ENCODE measurements at regions not wholly inside any gene's neighbourhood (a gene's known extent, or its start where the extent isn't known, plus 50 kb on each side); places are given as distances from the start of the nearest gene placed in this dataset.

GRCh38 chrX:103155201-103155600 lies 59.7 kb upstream of the BEX4 start (continued):
- TF ChIP-seq ZNF462 (CRISPR knock-in tag; IDR thresholded peaks at IDR 0.05) (no peak), NANOG (IDR thresholded peaks at IDR 0.05; ENCODE audit: borderline replicate concordance) (no peak), ZNF331 (CRISPR knock-in tag; IDR thresholded peaks at IDR 0.05; ENCODE audit: low read depth) (no peak), STAT1 (IDR thresholded peaks at IDR 0.05; ENCODE audit: unreplicated experiment) (no peak), EZH2phosphoT487 (IDR thresholded peaks at IDR 0.05; ENCODE audit: unreplicated experiment) (no peak), JUNB (IDR thresholded peaks at IDR 0.05; ENCODE audit: unreplicated experiment) (no peak)

- H2AFZ ChIP-seq = no peak overlapping the region
- Mint-ChIP-seq H3K4me3 (no peak overlapping the region), H3K27ac (no peak overlapping the region), H3K4me1 (peaks cover 12% of the 10 kb centered on the region; the same call in 2 of the 3 replicates), H3K36me3 (ENCODE audit: low read depth) (no peaks in the 10 kb centered on the region), H3K9me3 (no peaks in the 10 kb centered on the region), H3K27me3 (ENCODE audit: insufficient read depth, low read depth, poor library complexity) (peaks cover 3% of the 10 kb centered on the region)
- ATAC-seq (no peak), DNase-seq (ENCODE audit: low spot score) (no peak)
- H3K4me1 ChIP-seq (ENCODE audit: insufficient read depth) = no peaks in the 10 kb centered on the region; the same call in 1 of the 2 replicates
- no peaks in the 10 kb centered on the region for H4K20me1 ChIP-seq (replicated peaks; ENCODE audit: insufficient read depth)
- no peaks in the 10 kb centered on the region for H3K79me2 ChIP-seq (replicated peaks; ENCODE audit: insufficient read depth)
- no peak overlapping the region for H3K27ac ChIP-seq (ENCODE audit: low read depth)
- no peaks in the 10 kb centered on the region for H3K9me2 ChIP-seq (ENCODE audit: insufficient read depth)
- no peaks in the 10 kb centered on the region for H3F3A ChIP-seq (replicated peaks; ENCODE audit: low read depth)
- H3K4me2 ChIP-seq = no peak overlapping the region
- no peaks in the 10 kb centered on the region for H3K27me3 ChIP-seq (ENCODE audit: insufficient read depth)
- no peaks in the 10 kb centered on the region for H3K36me3 ChIP-seq (ENCODE audit: insufficient read depth)
- H3K4me3 ChIP-seq = no peak overlapping the region
- TF ChIP-seq ZNF114 (CRISPR knock-in tag; IDR thresholded peaks at IDR 0.05) = no peak
- TF ChIP-seq JUNB (IDR thresholded peaks at IDR 0.05; ENCODE audit: unreplicated experiment) = no peak
- no peak for TF ChIP-seq POLR2AphosphoS5 (IDR thresholded peaks at IDR 0.05; ENCODE audit: low read depth)
- TF ChIP-seq CTCF (conservative IDR thresholded peaks at IDR 0.05; ENCODE audit: low read depth in 2 of 2) = no peak
- TF ChIP-seq STAT1 (IDR thresholded peaks at IDR 0.05; ENCODE audit: unreplicated experiment) = no peak
- no peak for TF ChIP-seq ZNF331 (CRISPR knock-in tag; IDR thresholded peaks at IDR 0.05; ENCODE audit: low read depth)
- no peak for TF ChIP-seq NANOG (IDR thresholded peaks at IDR 0.05; ENCODE audit: borderline replicate concordance)
- TF ChIP-seq CREB1 (CRISPR knock-in tag; IDR thresholded peaks at IDR 0.05; ENCODE audit: low read depth) = no peak
- no peak for TF ChIP-seq EZH2phosphoT487 (IDR thresholded peaks at IDR 0.05; ENCODE audit: unreplicated experiment)
- no peak for TF ChIP-seq REST (IDR thresholded peaks at IDR 0.05; ENCODE audit: unreplicated experiment)
- no peak for TF ChIP-seq ETS1 (IDR thresholded peaks at IDR 0.05)
Observed at GRCh38 chrX:103153661-103154060, 60.7 kb upstream of the NXF3 start.

All from GM23338 (cell line).